Liver (tissue), 8 donors: ENCODE measurements at regions not wholly inside any gene's neighbourhood (a gene's known extent, or its start where the extent isn't known, plus 50 kb on each side); places are given as distances from the start of the nearest gene placed in this dataset.

ENCODE experiments used
- DNase-seq: peaks from one replicate; pipeline ENCODE4 v3.0.0-alpha.2; 2017; ENCODE audit warnings: low spot score
- H3K27ac ChIP-seq, 2 donors: one replicate each; pipeline ENCODE4 v1.7.0; 2013; ENCODE audit warnings: inconsistent platforms in 2 of 2, low read length in 2 of 2, control low read depth in 1 of 2, low read depth in 1 of 2, mild to moderate bottlenecking in 1 of 2
- H3K27me3 ChIP-seq, 4 donors: one replicate each; pipeline versions ENCODE4 v1.6.1 to v1.7.0; 2013; ENCODE audit warnings: low read length in 3 of 4, inconsistent platforms in 1 of 4, mild to moderate bottlenecking in 1 of 4, moderate library complexity in 1 of 4; ENCODE audit not compliant: control insufficient read depth in 4 of 4, insufficient read depth in 4 of 4
- H3K36me3 ChIP-seq, 4 donors: one replicate each; pipeline versions ENCODE4 v1.6.1 to v1.7.0; 2013; ENCODE audit warnings: low read length in 3 of 4, mild to moderate bottlenecking in 3 of 4, low read depth in 1 of 4, moderate library complexity in 1 of 4; ENCODE audit not compliant: control insufficient read depth in 4 of 4, insufficient read depth in 3 of 4
- H3K4me1 ChIP-seq, 4 donors: one replicate each; pipeline versions ENCODE4 v1.6.1 to v1.7.0; 2013; ENCODE audit warnings: low read length in 3 of 4, mild to moderate bottlenecking in 3 of 4, moderate library complexity in 1 of 4; ENCODE audit not compliant: control insufficient read depth in 4 of 4, insufficient read depth in 4 of 4
- H3K4me3 ChIP-seq, 3 donors: one replicate each; pipeline versions ENCODE4 v1.6.1 to v1.7.0; 2013; ENCODE audit warnings: low read length in 3 of 3, control low read depth in 1 of 3, low read depth in 1 of 3, mild to moderate bottlenecking in 1 of 3
- H3K9ac ChIP-seq, 2 donors: one replicate each; pipeline ENCODE4 v1.7.0; 2013; ENCODE audit warnings: low read length in 2 of 2, mild to moderate bottlenecking in 2 of 2, moderate library complexity in 2 of 2, control low read depth in 1 of 2, low read depth in 1 of 2
- H3K9me3 ChIP-seq, 4 donors: one replicate each; pipeline versions ENCODE4 v1.6.1 to v1.7.0; 2013; ENCODE audit warnings: low read length in 3 of 4; ENCODE audit not compliant: control insufficient read depth in 4 of 4
- ATF3 ChIP-seq: IDR thresholded peaks from 2 replicates; pipeline ENCODE4 v1.6.1; 2016; ENCODE audit warnings: antibody characterized with exemption
- CTCF ChIP-seq: fragments of 150-350 bp; IDR thresholded peaks from 2 replicates; pipeline ENCODE4 v1.5.1; 2017; ENCODE audit warnings: improper control_type of control experiment, low read depth, low read length; ENCODE audit not compliant: missing input control
- EGR1 ChIP-seq, 2 donors: IDR thresholded peaks; 2 replicates each; pipeline ENCODE4 v1.6.1; 2016 to 2018; ENCODE audit warnings: antibody characterized with exemption in 2 of 2, low read depth in 2 of 2
- FOXA1 ChIP-seq: IDR thresholded peaks from 2 replicates; pipeline ENCODE4 v1.6.1; 2016; ENCODE audit warnings: antibody characterized with exemption
- FOXA2 ChIP-seq: IDR thresholded peaks from 2 replicates; pipeline ENCODE4 v1.6.1; 2016; ENCODE audit warnings: antibody characterized with exemption
- GABPA ChIP-seq, 2 donors: IDR thresholded peaks in 1 of 2; conservative IDR thresholded peaks in 1 of 2; 2 replicates each; pipeline ENCODE4 v1.6.1; 2016; ENCODE audit warnings: antibody characterized with exemption in 2 of 2, mild to moderate bottlenecking in 1 of 2, moderate library complexity in 1 of 2
- HNF4A ChIP-seq, 2 donors: conservative IDR thresholded peaks; 2 replicates each; pipeline ENCODE4 v1.6.1; 2016; ENCODE audit warnings: antibody characterized with exemption in 2 of 2, mild to moderate bottlenecking in 2 of 2
- JUND ChIP-seq, 2 donors: IDR thresholded peaks; 2 replicates each; pipeline ENCODE4 v1.6.1; 2016; ENCODE audit warnings: antibody characterized with exemption in 2 of 2
- MAX ChIP-seq: IDR thresholded peaks from 2 replicates; pipeline ENCODE4 v1.6.1; 2016; ENCODE audit warnings: antibody characterized with exemption
- NR2F2 ChIP-seq: IDR thresholded peaks from 2 replicates; pipeline ENCODE4 v1.6.1; 2016; ENCODE audit warnings: antibody characterized with exemption
- RAD21 ChIP-seq, 2 donors: IDR thresholded peaks; 2 replicates each; pipeline ENCODE4 v1.6.1; 2016; ENCODE audit warnings: antibody characterized with exemption in 2 of 2, mild to moderate bottlenecking in 2 of 2
- REST ChIP-seq: IDR thresholded peaks from 2 replicates; pipeline ENCODE4 v1.6.1; 2016; ENCODE audit warnings: antibody characterized with exemption, mild to moderate bottlenecking
- RXRA ChIP-seq, 2 donors: IDR thresholded peaks; 2 replicates each; pipeline ENCODE4 v1.6.1; 2017 to 2018; ENCODE audit warnings: antibody characterized with exemption in 2 of 2, mild to moderate bottlenecking in 1 of 2
- SP1 ChIP-seq: IDR thresholded peaks from 2 replicates; pipeline ENCODE4 v1.6.1; 2018; ENCODE audit warnings: antibody characterized with exemption, mild to moderate bottlenecking
- TAF1 ChIP-seq: conservative IDR thresholded peaks from 2 replicates; pipeline ENCODE4 v1.6.1; 2016; ENCODE audit warnings: antibody characterized with exemption, mild to moderate bottlenecking
- WGBS: extraction: QIAGEN DNeasy Blood & Tissue Kit; methylation state at CpG from one replicate; pipeline ENCODE4 v1.1.7; 2013; 5-methylcytosine and 5-hydroxymethylcytosine counted together
- donor health status: healthy.
- donor health status: healthy.
- donor health status: healthy.
- donor health status: healthy.
- donor health status: healthy.

GRCh38 chr9:105069696-105070095, 141.7 kb upstream of the ABCA1 start (continued):
- TF ChIP-seq SP1 = no peak
- TF ChIP-seq RAD21 (IDR thresholded peaks at IDR 0.05) = no peak
- TF ChIP-seq RXRA (IDR thresholded peaks at IDR 0.05) = no peak
- no peak for TF ChIP-seq MAX
- TF ChIP-seq HNF4A (conservative IDR thresholded peaks at IDR 0.05) = no peak
- no peak for TF ChIP-seq CTCF
- TF ChIP-seq FOXA2 = no peak

GRCh38 chr9:105070176-105070575, 142.2 kb upstream of the ABCA1 start:
- Histone ChIP-seq H3K4me3 (no peak overlapping the region), H3K4me1 (peaks cover 2 to 6% (median 5%) of the 10 kb centered on the region in 4 donors), H3K27me3 (no peaks in the 10 kb centered on the region), H3K36me3 (no peaks in the 10 kb centered on the region), H3K27ac (no peak overlapping the region), H3K9ac (no peak overlapping the region), H3K9me3 (no peaks in the 10 kb centered on the region)
- no peak for DNase-seq
- TF ChIP-seq FOXA1 (no peak), RXRA (IDR thresholded peaks at IDR 0.05) (no peak), EGR1 (IDR thresholded peaks at IDR 0.05; ENCODE audit: low read depth in 2 of 2) (no peak), CTCF (no peak), FOXA2 (no peak), NR2F2 (no peak), REST (no peak), TAF1 (no peak), SP1 (no peak), JUND (IDR thresholded peaks at IDR 0.05) (no peak), ATF3 (no peak), HNF4A (conservative IDR thresholded peaks at IDR 0.05) (no peak), GABPA (IDR thresholded peaks at IDR 0.05 in 1 of 2, conservative IDR thresholded peaks at IDR 0.05 in 1 of 2) (no peak), MAX (no peak), RAD21 (IDR thresholded peaks at IDR 0.05) (no peak)
- WGBS = 96% methylated on average over 4 of the region's 4 CpGs
